HL-60 (cell line): ENCODE measurements at regions not wholly inside any gene's neighbourhood (a gene's known extent, or its start where the extent isn't known, plus 50 kb on each side); places are given as distances from the start of the nearest gene placed in this dataset.

Experiments
- CTCF ChIP-seq: IDR thresholded peaks from one replicate; pipeline ENCODE4 v1.5.1; 2011; ENCODE audit warnings: low read length, control low read depth, inconsistent platforms; ENCODE audit not compliant: insufficient read depth
- POLR2AphosphoS5 ChIP-seq: IDR thresholded peaks from 2 replicates; pipeline ENCODE4 v1.6.1; 2012; ENCODE audit warnings: low read depth

GRCh38 chr20:52332649-52333250 lies 141.2 kb upstream of the ZFP64 start:
- TF ChIP-seq CTCF (no peak), POLR2AphosphoS5 (no peak)
